GM18861 (cell line): ENCODE measurements at regions not wholly inside any gene's neighbourhood (a gene's known extent, or its start where the extent isn't known, plus 50 kb on each side); places are given as distances from the start of the nearest gene placed in this dataset.
A peak's percentile ranks its signal among the peaks of the same experiment; 100 is the strongest.

Experiments used
- ATAC-seq: cut with Tn5 transposase; IDR thresholded peaks from one replicate; pipeline ENCODE4 v1.9.1; 2021; ENCODE audit not compliant: unreplicated experiment

- no peak for ATAC-seq
Measured at GRCh38 chr10:88107296-88108097, 244.1 kb downstream of the PTEN start.

GRCh38 chr10:88108115-88108610, 244.7 kb downstream of the PTEN start:
- ATAC-seq = peak; percentile 31

GRCh38 chr10:88110355-88110754, 246.9 kb downstream of the PTEN start:
- no peak for ATAC-seq

- ATAC-seq = no peak
Measured at GRCh38 chr10:88110822-88111221, 247.4 kb downstream of the PTEN start.

- ATAC-seq = no peak
Measured at GRCh38 chr10:88111294-88111693, 247.9 kb downstream of the PTEN start.

GRCh38 chr10:88113232-88113631, 249.8 kb downstream of the PTEN start:
- ATAC-seq = peak; percentile 22

- ATAC-seq = no peak
Measured at GRCh38 chr10:88113657-88114272, 250.3 kb downstream of the PTEN start.

GRCh38 chr10:88114368-88114767, 250.9 kb downstream of the PTEN start:
- ATAC-seq = peak; percentile 25

- ATAC-seq = no peak
Measured at GRCh38 chr10:88115407-88115806, 252.0 kb downstream of the PTEN start.

- no peak for ATAC-seq
Measured at GRCh38 chr10:88115968-88116367, 252.5 kb downstream of the PTEN start.

- ATAC-seq = no peak
Measured at GRCh38 chr10:88116481-88116880, 253.1 kb downstream of the PTEN start.

GRCh38 chr10:88116971-88117626, 253.7 kb downstream of the PTEN start:
- no peak for ATAC-seq

- ATAC-seq = no peak
Measured at GRCh38 chr10:88117869-88118632, 254.6 kb downstream of the PTEN start.

GRCh38 chr10:88118729-88119128, 255.3 kb downstream of the PTEN start:
- ATAC-seq = no peak

GRCh38 chr10:88119160-88119559, 255.7 kb downstream of the PTEN start:
- no peak for ATAC-seq

- ATAC-seq = no peak
Measured at GRCh38 chr10:88120075-88120474, 256.6 kb downstream of the PTEN start.

GRCh38 chr10:88120599-88121333, 257.3 kb downstream of the PTEN start:
- ATAC-seq = no peak

GRCh38 chr10:88121361-88121760, 257.9 kb downstream of the PTEN start:
- ATAC-seq = no peak

- ATAC-seq = no peak
Measured at GRCh38 chr10:88122145-88122544, 258.7 kb downstream of the PTEN start.

- no peak for ATAC-seq
Measured at GRCh38 chr10:88122576-88122975, 259.2 kb downstream of the PTEN start.
